HG03097 (cell line): ENCODE measurements at regions not wholly inside any gene's neighbourhood (a gene's known extent, or its start where the extent isn't known, plus 50 kb on each side); places are given as distances from the start of the nearest gene placed in this dataset.
A peak's percentile ranks its signal among the peaks of the same experiment; 100 is the strongest.
"Not testable (repeated sequence)": the region's sequence is repeated elsewhere in the genome, so short reads cannot be mapped to it uniquely, and the experiment has no call there.

Experiments
- ATAC-seq: cut with Tn5 transposase; IDR thresholded peaks from one replicate; pipeline ENCODE4 v1.9.1; 2021; ENCODE audit not compliant: unreplicated experiment, low FRiP score

GRCh38 chr14:45868863-45869262 is 615.9 kb upstream of the MIS18BP1 start:
- ATAC-seq = no peak

GRCh38 chr14:45868377-45868776 is 615.4 kb upstream of the MIS18BP1 start:
- ATAC-seq = peak; percentile 67

- peak; percentile 77 for ATAC-seq
These were observed 614.3 kb upstream of the MIS18BP1 start for GRCh38 chr14:45867046-45867894.

GRCh38 chr14:45838597-45838996 is 585.6 kb upstream of the MIS18BP1 start:
- no peak for ATAC-seq

GRCh38 chr14:45819107-45819506 is 566.1 kb upstream of the MIS18BP1 start:
- ATAC-seq = no peak

- ATAC-seq = no peak
These were observed 558.2 kb upstream of the MIS18BP1 start for GRCh38 chr14:45811155-45811554.

- ATAC-seq = no peak
These were observed 557.3 kb upstream of the MIS18BP1 start for GRCh38 chr14:45810152-45810872.

- ATAC-seq = no peak
These were observed 554.3 kb upstream of the MIS18BP1 start for GRCh38 chr14:45807178-45807899.

GRCh38 chr14:45799511-45799910 is 546.5 kb upstream of the MIS18BP1 start:
- no peak for ATAC-seq

GRCh38 chr14:45798659-45799058 is 545.7 kb upstream of the MIS18BP1 start:
- ATAC-seq = no peak

GRCh38 chr14:45796006-45796405 is 543.0 kb upstream of the MIS18BP1 start:
- not testable (repeated sequence) for ATAC-seq

GRCh38 chr14:45793081-45793480 is 540.1 kb upstream of the MIS18BP1 start:
- no peak for ATAC-seq

- ATAC-seq = no peak
These were observed 537.3 kb upstream of the MIS18BP1 start for GRCh38 chr14:45790293-45790692.

GRCh38 chr14:45787167-45787566 is 534.2 kb upstream of the MIS18BP1 start:
- no peak for ATAC-seq

- no peak for ATAC-seq
These were observed 533.3 kb upstream of the MIS18BP1 start for GRCh38 chr14:45786266-45786665.

- ATAC-seq = no peak
These were observed 532.2 kb upstream of the MIS18BP1 start for GRCh38 chr14:45785240-45785639.

GRCh38 chr14:45766247-45766646 is 513.2 kb upstream of the MIS18BP1 start:
- ATAC-seq = no peak

- ATAC-seq = no peak
These were observed 504.7 kb upstream of the MIS18BP1 start for GRCh38 chr14:45757655-45758054.

GRCh38 chr14:45756412-45756811 is 503.4 kb upstream of the MIS18BP1 start:
- ATAC-seq = not testable (repeated sequence)

- no peak for ATAC-seq
These were observed 490.9 kb upstream of the MIS18BP1 start for GRCh38 chr14:45743884-45744283.

GRCh38 chr14:45742187-45742586 is 489.2 kb upstream of the MIS18BP1 start:
- ATAC-seq = no peak
